K562 (cell line): ENCODE measurements at regions not wholly inside any gene's neighbourhood (a gene's known extent, or its start where the extent isn't known, plus 50 kb on each side); places are given as distances from the start of the nearest gene placed in this dataset.

ENCODE experiments used
- ATAC-seq: fragments of 200-7000 bp; cut with Tn5 transposase; 3 replicates; pipeline ENCODE4 v1.9.1; 2020; ENCODE audit warnings: moderate library complexity
- BruUV-seq: library from RNA; stranded (reverse); fragments of 400-500 nt; replicated peaks from 2 replicates; lab custom pipeline; 2021; lab: Mats Ljungman, UMichigan
- CTCF ChIA-PET: fragments of 300-600 bp; formaldehyde crosslinking; extraction: SDS; loops from one replicate; lab custom pipeline; 2021; ENCODE audit warnings: low intra/inter-chr PET ratio; lab: Yijun Ruan, JAX
- POLR2A ChIA-PET: fragments of 300-600, 350-650 bp; sonication (Branson Sonifier 250); formaldehyde crosslinking; extraction: SDS; loops from one replicate; lab custom pipeline; 2021; ENCODE audit warnings: antibody characterized with exemption, inconsistent platforms; lab: Yijun Ruan, JAX
- DNase-seq, 4 experiments: peaks; one replicate each; pipeline versions ENCODE4 v3.0.0 to v3.0.0-alpha.2; 2011 to 2018; ENCODE audit warnings: low spot score in 3 of 4, mixed read lengths in 3 of 4; ENCODE audit errors: extremely low read depth in 1 of 4
- FAIRE-seq: peaks from 2 replicates; lab custom pipeline; 2011; peaks lifted over from hg19 to GRCh38; lab: Jason Lieb, UNC
- H2AFZ ChIP-seq: 2 replicates; pipeline ENCODE4 v1.6.0; 2011; ENCODE audit warnings: low read depth, low read length, control low read depth, inconsistent platforms
- H3K27ac ChIP-seq: fragments of 200-600 bp; 3 replicates; pipeline ENCODE4 v1.8.0; 2011; ENCODE audit warnings: low read depth, mild to moderate bottlenecking, control low read depth, inconsistent platforms, low read length, moderate library complexity, mixed read lengths; ENCODE audit errors: extremely low read depth
- H3K27me3 ChIP-seq, 2 experiments: fragments of 300-600 bp in 1 of 2; 2 replicates in 1 of 2; 3 replicates in 1 of 2; pipeline versions ENCODE4 v1.6.0 to v1.8.0; 2011; ENCODE audit warnings: inconsistent platforms in 2 of 2, low read length in 2 of 2, mild to moderate bottlenecking in 1 of 2, mixed read lengths in 1 of 2, moderate library complexity in 1 of 2; ENCODE audit not compliant: control insufficient read depth in 2 of 2, insufficient read depth in 2 of 2
- H3K36me3 ChIP-seq: fragments of 300-600 bp; 3 replicates; pipeline ENCODE4 v1.8.0; 2011; ENCODE audit warnings: mild to moderate bottlenecking, low read length, inconsistent platforms; ENCODE audit not compliant: control insufficient read depth, insufficient read depth
- H3K4me1 ChIP-seq, 2 experiments: fragments of 200-600 bp in 1 of 2; replicated peaks in 1 of 2; 2 replicates in 1 of 2; 3 replicates in 1 of 2; pipeline versions ENCODE4 v1.5.1 to v1.8.0; 2011; ENCODE audit warnings: inconsistent platforms in 2 of 2, low read length in 2 of 2, mild to moderate bottlenecking in 1 of 2, mixed read lengths in 1 of 2, moderate library complexity in 1 of 2; ENCODE audit not compliant: control insufficient read depth in 2 of 2, insufficient read depth in 2 of 2
- H3K4me2 ChIP-seq: 2 replicates; pipeline ENCODE4 v1.6.1; 2011; ENCODE audit warnings: low read length, control low read depth, inconsistent platforms, mixed read lengths; ENCODE audit not compliant: insufficient read depth
- H3K4me3 ChIP-seq: fragments of 200-600 bp; sonication (generic), shearing (Covaris generic); 2 replicates; pipeline ENCODE4 v1.5.1; 2016; ENCODE audit warnings: control low read depth, inconsistent platforms
- H3K79me2 ChIP-seq: fragments of 200-600 bp; 3 replicates; pipeline ENCODE4 v1.8.0; 2011; ENCODE audit warnings: low read length, inconsistent platforms; ENCODE audit not compliant: control insufficient read depth, insufficient read depth
- H3K9ac ChIP-seq, 2 experiments: 2 replicates each; pipeline versions ENCODE4 v1.6.0 to v1.6.1; 2011; ENCODE audit warnings: low read depth in 2 of 2, low read length in 2 of 2, control low read depth in 1 of 2, inconsistent platforms in 1 of 2, mild to moderate bottlenecking in 1 of 2, mixed read lengths in 1 of 2; ENCODE audit not compliant: insufficient read depth in 1 of 2
- H3K9me1 ChIP-seq: one replicate; pipeline ENCODE4 v1.6.0; 2011; ENCODE audit warnings: inconsistent platforms, mild to moderate bottlenecking, low read length, moderate library complexity; ENCODE audit not compliant: control insufficient read depth, insufficient read depth
- H3K9me3 ChIP-seq: replicated peaks from 2 replicates; pipeline ENCODE4 v1.5.1; 2011; ENCODE audit warnings: low read depth, low read length, inconsistent platforms; ENCODE audit not compliant: control insufficient read depth, insufficient read depth
- H4K20me1 ChIP-seq: replicated peaks from 2 replicates; pipeline ENCODE4 v1.6.1; 2011; ENCODE audit warnings: low read length, inconsistent platforms, mixed read lengths; ENCODE audit not compliant: control insufficient read depth, insufficient read depth
- CHCHD3 ChIP-seq: fragments of 250-450 bp; sonication (Bioruptor Pico); IDR thresholded peaks from 2 replicates; pipeline ENCODE4 v2.1.2; 2022; ENCODE audit warnings: mild to moderate bottlenecking
- FOS ChIP-seq: IDR thresholded peaks from 3 replicates; pipeline ENCODE4 v1.6.1; 2011; ENCODE audit not compliant: insufficient read length; ENCODE audit errors: extremely low read depth
- FOXA1 ChIP-seq: fragments of 450-650 bp; IDR thresholded peaks from 2 replicates; pipeline ENCODE4 v1.6.1; 2016; ENCODE audit warnings: mild to moderate bottlenecking, borderline replicate concordance
- MED1 ChIP-seq: sonication (generic); formaldehyde crosslinking; IDR thresholded peaks from 2 replicates; pipeline ENCODE4 v1.8.1; 2023; ENCODE audit warnings: missing genetic modification reagents, borderline replicate concordance
- NCOR1 ChIP-seq: fragments of 450-650 bp; IDR thresholded peaks from 2 replicates; pipeline ENCODE4 v1.6.1; 2016; ENCODE audit warnings: mild to moderate bottlenecking, moderate library complexity
- NR2C2 ChIP-seq, 2 experiments: fragments of 200-800 bp in 1 of 2; sonication (Bioruptor generic) in 1 of 2; sonication (generic) in 1 of 2; formaldehyde crosslinking in 1 of 2; IDR thresholded peaks; 2 replicates each; pipeline versions ENCODE4 v1.6.1 to v1.8.0; 2016 to 2022; ENCODE audit warnings: mild to moderate bottlenecking in 1 of 2, missing compliant biosample characterization in 1 of 2, missing genetic modification characterization in 1 of 2, missing genetic modification reagents in 1 of 2
- NUFIP1 ChIP-seq: fragments of 450-650 bp; IDR thresholded peaks from 2 replicates; pipeline ENCODE4 v1.6.1; 2018; ENCODE audit not compliant: partially characterized antibody
- PHF20 ChIP-seq: fragments of 450-650 bp; IDR thresholded peaks from 2 replicates; pipeline ENCODE4 v1.6.1; 2018; ENCODE audit not compliant: partially characterized antibody
- POLR2AphosphoS5 ChIP-seq: IDR thresholded peaks from 2 replicates; pipeline ENCODE4 v1.6.1; 2011; ENCODE audit warnings: mild to moderate bottlenecking, low read depth, low read length, moderate library complexity; ENCODE audit not compliant: control insufficient read depth, insufficient read depth
- RHOXF2B ChIP-seq: fragments of 250-450 bp; sonication (Bioruptor Pico); conservative IDR thresholded peaks from 2 replicates; pipeline ENCODE4 v1.5.1; 2021
- RNF2 ChIP-seq: sonication (generic); IDR thresholded peaks from 2 replicates; pipeline ENCODE4 v1.6.1; 2016
- TGIF2 ChIP-seq: sonication (generic); formaldehyde crosslinking; IDR thresholded peaks from 2 replicates; pipeline ENCODE4 v1.8.1; 2022; ENCODE audit warnings: mild to moderate bottlenecking, missing genetic modification reagents, moderate library complexity
- TRIM24 ChIP-seq, 2 experiments: fragments of 450-650 bp; IDR thresholded peaks; 2 replicates each; pipeline ENCODE4 v1.6.1; 2016
- ZNF12 ChIP-seq: sonication (generic); formaldehyde crosslinking; IDR thresholded peaks from 2 replicates; pipeline ENCODE4 v1.4.0; 2020; ENCODE audit warnings: mild to moderate bottlenecking, missing genetic modification reagents
- WGBS: fragments of 100-300 bp; shearing (Covaris generic); methylation state at CpG from one replicate; pipeline ENCODE4 v1.1.6; 2016; ENCODE audit warnings: low coverage, mixed read lengths; ENCODE audit not compliant: insufficient coverage; ENCODE audit errors: missing lambda C conversion rate; 5-methylcytosine and 5-hydroxymethylcytosine counted together
- in situ Hi-C: fragments of 300-500 bp; cut with MboI; formaldehyde crosslinking; loops from 4 replicates; pipeline ENCODE4 v1.15.0; 2018; ENCODE audit warnings: inconsistent platforms, mixed read lengths
- intact Hi-C: fragments of 100-400 bp; cut with micrococcal nuclease; formaldehyde crosslinking; loops from 2 replicates; pipeline ENCODE4 v1.14.2; 2022
- TF ChIP-seq, protein P1 (sequence below): fragments of 250-450 bp; sonication (Bioruptor Pico); IDR thresholded peaks from 2 replicates; pipeline ENCODE4 v1.8.0; 2022; ENCODE audit warnings: inconsistent platforms, mild to moderate bottlenecking, moderate library complexity, borderline replicate concordance
- TF ChIP-seq, protein P2 (sequence below), 2 experiments: fragments of 450-650 bp in 1 of 2; IDR thresholded peaks; 2 replicates each; pipeline ENCODE4 v1.6.1; 2011 to 2017; ENCODE audit warnings: low read depth in 2 of 2, antibody characterized with exemption in 1 of 2, borderline replicate concordance in 1 of 2, low read length in 1 of 2, mild to moderate bottlenecking in 1 of 2, mixed read lengths in 1 of 2; ENCODE audit not compliant: control insufficient read depth in 1 of 2
- TF ChIP-seq, protein P3 (sequence below): fragments of 450-650 bp; formaldehyde crosslinking; IDR thresholded peaks from 2 replicates; pipeline ENCODE4 v1.4.0; 2022; ENCODE audit warnings: missing genetic modification characterization

DNA sequence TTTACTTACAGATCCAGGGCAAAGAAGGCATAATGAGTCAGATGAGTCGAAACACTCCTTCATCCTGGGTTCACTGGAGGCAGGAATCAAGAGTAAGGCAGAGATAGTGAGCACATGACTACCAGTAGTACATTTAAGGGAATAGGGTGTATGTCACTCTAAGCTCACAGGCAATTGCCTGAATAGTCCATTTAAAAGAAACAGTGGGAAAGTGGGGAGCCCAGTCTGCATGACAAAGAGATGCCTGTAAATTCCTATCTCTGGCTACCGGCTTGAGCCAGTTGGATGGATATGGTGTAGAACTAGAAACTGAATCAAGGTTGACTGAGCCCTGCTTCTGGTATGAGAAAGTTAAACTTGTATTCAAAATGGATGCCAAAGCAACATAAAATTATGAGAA is 861.5 kb upstream of the ZWINT start (continued):
- TF ChIP-seq, protein P1, sequence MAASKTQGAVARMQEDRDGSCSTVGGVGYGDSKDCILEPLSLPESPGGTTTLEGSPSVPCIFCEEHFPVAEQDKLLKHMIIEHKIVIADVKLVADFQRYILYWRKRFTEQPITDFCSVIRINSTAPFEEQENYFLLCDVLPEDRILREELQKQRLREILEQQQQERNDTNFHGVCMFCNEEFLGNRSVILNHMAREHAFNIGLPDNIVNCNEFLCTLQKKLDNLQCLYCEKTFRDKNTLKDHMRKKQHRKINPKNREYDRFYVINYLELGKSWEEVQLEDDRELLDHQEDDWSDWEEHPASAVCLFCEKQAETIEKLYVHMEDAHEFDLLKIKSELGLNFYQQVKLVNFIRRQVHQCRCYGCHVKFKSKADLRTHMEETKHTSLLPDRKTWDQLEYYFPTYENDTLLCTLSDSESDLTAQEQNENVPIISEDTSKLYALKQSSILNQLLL (CRISPR knock-in tag): no peak
- TF ChIP-seq TRIM24 (IDR thresholded peaks at IDR 0.05) (no peak), ZNF12 (CRISPR knock-in tag) (no peak), NCOR1 (no peak), RHOXF2B (CRISPR knock-in tag) (no peak), NUFIP1 (no peak)

DNA sequence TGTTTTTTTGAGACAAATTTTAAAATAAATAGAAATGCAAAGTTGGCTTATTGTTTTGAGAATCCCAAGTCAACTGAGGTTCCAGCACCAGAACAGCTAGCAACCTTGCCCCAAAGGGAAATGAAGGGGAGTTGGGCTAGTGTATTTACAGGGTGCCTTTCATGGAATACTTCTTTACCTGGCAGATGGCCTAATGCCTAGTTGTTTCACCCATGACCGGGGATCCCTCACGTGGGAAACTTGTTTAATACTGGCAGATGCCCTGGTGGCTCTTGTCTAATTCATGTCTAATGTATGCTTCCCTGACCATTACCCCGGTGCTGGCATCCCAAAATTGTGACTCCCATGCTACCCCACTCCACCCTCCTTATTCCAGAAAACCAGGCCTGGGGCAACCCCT is 861.1 kb upstream of the ZWINT start:
- Histone ChIP-seq H3K4me3 (no peak overlapping the region), H3K4me1 (no peaks in the 10 kb centered on the region), H3K9ac (no peak overlapping the region), H4K20me1 (no peaks in the 10 kb centered on the region), H3K4me2 (no peak overlapping the region), H3K36me3 (no peaks in the 10 kb centered on the region), H2AFZ (no peak overlapping the region), H3K27ac (no peak overlapping the region), H3K9me3 (no peaks in the 10 kb centered on the region), H3K27me3 (no peaks in the 10 kb centered on the region), H3K9me1 (no peaks in the 10 kb centered on the region), H3K79me2 (no peaks in the 10 kb centered on the region)
- ATAC-seq (no peak), DNase-seq (no peak), FAIRE-seq (no peak)
- intact Hi-C loops: no loop called here
- in situ Hi-C loops: no loop called here
- 0% methylated on average over 3 of the region's 3 CpGs for WGBS
- BruUV-seq: no TSS peak
- CTCF ChIA-PET: no interaction called here
- POLR2A ChIA-PET: no interaction called here
- TF ChIP-seq NR2C2 (CRISPR knock-in tag; IDR thresholded peaks at IDR 0.05): no peak
- no peak for TF ChIP-seq NR2C2 (tag; IDR thresholded peaks at IDR 0.05)
- TF ChIP-seq PHF20: no peak
- TF ChIP-seq POLR2AphosphoS5: no peak
- TF ChIP-seq, protein P2, sequence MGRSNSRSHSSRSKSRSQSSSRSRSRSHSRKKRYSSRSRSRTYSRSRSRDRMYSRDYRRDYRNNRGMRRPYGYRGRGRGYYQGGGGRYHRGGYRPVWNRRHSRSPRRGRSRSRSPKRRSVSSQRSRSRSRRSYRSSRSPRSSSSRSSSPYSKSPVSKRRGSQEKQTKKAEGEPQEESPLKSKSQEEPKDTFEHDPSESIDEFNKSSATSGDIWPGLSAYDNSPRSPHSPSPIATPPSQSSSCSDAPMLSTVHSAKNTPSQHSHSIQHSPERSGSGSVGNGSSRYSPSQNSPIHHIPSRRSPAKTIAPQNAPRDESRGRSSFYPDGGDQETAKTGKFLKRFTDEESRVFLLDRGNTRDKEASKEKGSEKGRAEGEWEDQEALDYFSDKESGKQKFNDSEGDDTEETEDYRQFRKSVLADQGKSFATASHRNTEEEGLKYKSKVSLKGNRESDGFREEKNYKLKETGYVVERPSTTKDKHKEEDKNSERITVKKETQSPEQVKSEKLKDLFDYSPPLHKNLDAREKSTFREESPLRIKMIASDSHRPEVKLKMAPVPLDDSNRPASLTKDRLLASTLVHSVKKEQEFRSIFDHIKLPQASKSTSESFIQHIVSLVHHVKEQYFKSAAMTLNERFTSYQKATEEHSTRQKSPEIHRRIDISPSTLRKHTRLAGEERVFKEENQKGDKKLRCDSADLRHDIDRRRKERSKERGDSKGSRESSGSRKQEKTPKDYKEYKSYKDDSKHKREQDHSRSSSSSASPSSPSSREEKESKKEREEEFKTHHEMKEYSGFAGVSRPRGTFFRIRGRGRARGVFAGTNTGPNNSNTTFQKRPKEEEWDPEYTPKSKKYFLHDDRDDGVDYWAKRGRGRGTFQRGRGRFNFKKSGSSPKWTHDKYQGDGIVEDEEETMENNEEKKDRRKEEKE (IDR thresholded peaks at IDR 0.05; ENCODE audit: borderline replicate concordance in 1 of 2, control insufficient read depth in 1 of 2, low read depth in 2 of 2, low read length in 1 of 2): no peak
- no peak for TF ChIP-seq FOS
- no peak for TF ChIP-seq RNF2
- TF ChIP-seq, protein P3, sequence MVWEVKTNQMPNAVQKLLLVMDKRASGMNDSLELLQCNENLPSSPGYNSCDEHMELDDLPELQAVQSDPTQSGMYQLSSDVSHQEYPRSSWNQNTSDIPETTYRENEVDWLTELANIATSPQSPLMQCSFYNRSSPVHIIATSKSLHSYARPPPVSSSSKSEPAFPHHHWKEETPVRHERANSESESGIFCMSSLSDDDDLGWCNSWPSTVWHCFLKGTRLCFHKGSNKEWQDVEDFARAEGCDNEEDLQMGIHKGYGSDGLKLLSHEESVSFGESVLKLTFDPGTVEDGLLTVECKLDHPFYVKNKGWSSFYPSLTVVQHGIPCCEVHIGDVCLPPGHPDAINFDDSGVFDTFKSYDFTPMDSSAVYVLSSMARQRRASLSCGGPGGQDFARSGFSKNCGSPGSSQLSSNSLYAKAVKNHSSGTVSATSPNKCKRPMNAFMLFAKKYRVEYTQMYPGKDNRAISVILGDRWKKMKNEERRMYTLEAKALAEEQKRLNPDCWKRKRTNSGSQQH (CRISPR knock-in tag): no peak
- no peak for TF ChIP-seq FOXA1
- TF ChIP-seq MED1 (CRISPR knock-in tag): no peak
- TF ChIP-seq TGIF2 (CRISPR knock-in tag): no peak
- no peak for TF ChIP-seq CHCHD3 (CRISPR knock-in tag)
